CD4-positive, alpha-beta T cell treated with Interleukin-4 for 4 hours (primary cell): ENCODE measurements at regions not wholly inside any gene's neighbourhood (a gene's known extent, or its start where the extent isn't known, plus 50 kb on each side); places are given as distances from the start of the nearest gene placed in this dataset.

Experiments
- DNase-seq: peaks from one replicate; pipeline ENCODE4 v3.0.0-alpha.2; 2020

DNA sequence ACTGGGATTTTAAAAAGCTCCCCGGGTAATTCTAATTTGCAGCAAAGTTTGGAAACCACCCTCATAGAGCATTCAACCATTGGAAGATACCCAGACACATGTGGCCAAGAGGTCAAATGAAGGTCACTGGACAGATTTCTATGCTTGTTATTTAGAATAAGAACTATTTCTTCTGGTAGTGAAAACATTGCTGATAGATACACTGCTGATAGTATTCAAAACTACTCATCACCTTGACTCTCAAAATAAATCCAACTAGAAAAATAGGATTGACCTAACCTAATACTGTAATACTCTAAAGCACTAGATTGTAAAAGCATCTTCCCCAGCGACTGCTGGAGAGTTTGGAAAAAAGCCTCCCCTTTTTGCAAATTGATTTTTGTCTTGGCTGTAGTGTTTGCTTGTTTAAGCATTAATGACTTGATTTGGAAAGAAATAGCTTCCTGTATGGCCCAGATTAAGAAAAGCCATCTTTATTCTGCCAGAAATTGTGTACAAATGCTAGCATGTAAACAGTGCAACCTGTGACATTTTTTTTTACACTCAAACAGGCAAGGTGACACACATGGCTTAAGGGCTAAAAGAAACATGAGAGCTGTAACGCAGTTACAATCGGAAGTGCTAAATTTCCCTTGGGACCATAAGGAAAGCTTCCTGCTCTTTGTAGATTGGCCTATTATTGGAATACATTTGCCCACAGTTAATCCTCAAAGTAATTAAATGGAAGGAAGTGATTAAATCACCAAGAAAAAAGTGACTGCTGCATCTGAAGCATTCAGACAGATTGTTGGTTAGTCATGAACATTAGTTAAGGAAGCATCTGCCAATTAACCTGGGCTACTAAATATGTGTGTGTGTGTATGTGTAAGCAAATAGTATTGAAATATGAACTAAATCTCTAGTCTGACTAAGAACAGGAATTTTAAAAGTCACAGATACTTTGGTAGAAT, 356.5 kb upstream of the ATP2B1 start:
- no peak for DNase-seq

DNA sequence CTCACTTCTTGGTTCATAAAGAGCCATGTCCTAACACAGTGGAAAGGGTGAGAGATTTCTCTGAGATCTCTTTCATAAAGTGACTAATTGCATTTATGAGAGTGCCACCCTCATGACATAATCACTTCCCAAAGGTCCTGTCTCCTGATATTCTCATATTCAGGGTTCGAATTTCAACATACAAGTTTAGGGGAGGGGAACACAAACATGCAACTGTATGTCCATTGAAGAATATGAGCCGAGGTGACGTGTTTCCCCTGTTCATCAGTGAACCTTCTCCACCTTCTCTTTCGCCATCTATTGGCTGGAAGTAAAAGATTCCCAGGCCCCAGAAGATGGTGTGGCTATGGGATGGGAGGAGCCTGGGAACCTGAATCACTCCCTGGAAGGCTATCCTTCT, 354.2 kb upstream of the ATP2B1 start:
- peak; percentile 15 for DNase-seq

- no peak for DNase-seq
These were observed 353.2 kb upstream of the ATP2B1 start for GRCh38 chr12:90061809-90062208.

- no peak for DNase-seq
These were observed 351.4 kb upstream of the ATP2B1 start for GRCh38 chr12:90060031-90060430.

GRCh38 chr12:90058704-90059103, 350.1 kb upstream of the ATP2B1 start:
- no peak for DNase-seq

- no peak for DNase-seq
These were observed 346.4 kb upstream of the ATP2B1 start for GRCh38 chr12:90055071-90055470.

DNA sequence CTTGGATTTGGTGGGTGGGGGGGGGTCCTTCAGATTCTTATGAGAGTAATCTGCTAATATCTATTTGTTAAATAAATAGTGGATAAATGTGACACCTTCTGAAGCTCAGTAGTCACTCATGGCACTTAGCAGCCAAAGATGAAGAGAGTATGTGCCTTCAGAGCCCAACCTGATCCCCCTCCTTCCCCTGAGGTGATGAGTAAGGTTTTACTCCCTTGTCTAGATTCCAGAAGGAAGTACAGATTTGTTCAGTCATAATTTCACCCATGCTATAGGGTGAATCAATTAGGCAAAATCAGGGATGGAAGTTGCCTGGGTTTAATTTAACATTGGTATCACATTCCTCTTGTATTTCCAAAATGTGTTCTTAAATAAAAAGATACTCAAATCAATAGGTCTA, 340.3 kb upstream of the ATP2B1 start:
- no peak for DNase-seq

DNA sequence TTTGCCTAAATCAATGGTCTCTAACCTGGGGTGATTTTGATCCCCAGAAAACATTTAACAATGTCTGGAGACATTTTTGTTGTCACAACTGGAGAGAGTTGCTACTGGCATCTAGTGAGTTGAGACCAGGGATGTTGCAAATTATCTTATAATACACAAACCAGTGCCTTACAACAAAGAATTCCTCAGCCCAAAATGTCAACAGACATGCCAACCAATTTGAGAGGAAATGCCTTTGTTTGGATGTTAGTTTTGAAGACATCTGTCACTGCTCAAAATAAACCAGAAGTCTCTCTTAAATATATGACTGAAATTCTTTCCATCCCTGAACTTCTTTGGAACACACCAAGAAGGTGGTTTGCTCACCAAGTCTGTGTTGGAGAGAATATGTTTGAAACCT, 336.9 kb upstream of the ATP2B1 start:
- no peak for DNase-seq

- DNase-seq, result no peak
These were observed 335.4 kb upstream of the ATP2B1 start for GRCh38 chr12:90044069-90044468.

DNA sequence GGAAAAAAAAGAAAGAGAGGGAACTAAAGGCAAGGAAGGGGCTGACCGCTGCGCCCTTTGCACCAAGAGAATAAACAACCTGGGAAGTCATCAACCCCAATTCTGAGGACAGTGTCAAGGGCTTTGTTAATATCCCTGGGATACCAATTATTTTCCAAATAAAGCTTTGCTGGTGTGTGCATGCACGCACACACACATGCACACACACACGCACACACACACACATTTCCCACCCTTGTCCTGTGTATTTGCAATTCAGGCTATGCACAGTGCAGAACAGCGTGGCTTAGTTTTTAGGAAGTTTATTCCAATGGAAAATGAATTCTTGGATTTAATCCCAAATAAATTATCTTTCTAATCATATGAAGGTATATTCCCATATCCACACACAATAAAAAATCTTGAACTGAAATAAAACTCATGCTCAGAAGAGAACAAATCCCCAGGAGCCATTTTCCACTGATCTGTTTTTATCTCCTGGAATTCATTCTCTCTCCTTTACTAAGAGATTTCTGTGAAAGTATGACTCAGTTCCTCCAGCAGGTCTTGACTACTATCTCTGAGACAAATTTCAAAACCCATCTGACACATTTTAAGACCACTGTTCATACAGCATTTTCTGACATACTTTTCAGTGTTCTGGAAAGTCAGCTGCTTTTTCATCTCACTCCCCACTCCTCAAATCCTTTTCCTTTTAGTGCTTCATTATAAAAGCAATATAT, 334.4 kb upstream of the ATP2B1 start:
- DNase-seq, result no peak

DNA sequence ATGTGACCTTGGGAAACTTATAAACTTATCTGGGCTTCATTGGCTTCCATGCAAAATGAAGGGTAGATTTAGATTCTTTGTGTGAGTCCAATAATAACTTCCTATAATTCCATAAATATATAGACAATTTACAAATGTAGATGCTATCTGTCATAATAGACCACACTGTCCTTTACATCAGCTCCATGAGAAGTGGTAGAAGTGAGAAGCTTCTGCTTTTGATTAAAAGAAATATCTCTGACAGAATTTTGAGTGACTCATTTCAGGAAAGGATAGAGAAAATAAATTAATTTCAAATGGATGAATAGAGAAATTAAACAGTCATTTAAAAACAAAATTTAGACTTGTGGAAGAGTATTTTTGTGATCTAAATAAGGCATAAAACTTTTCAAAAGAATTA, 329.7 kb upstream of the ATP2B1 start:
- no peak for DNase-seq

DNA sequence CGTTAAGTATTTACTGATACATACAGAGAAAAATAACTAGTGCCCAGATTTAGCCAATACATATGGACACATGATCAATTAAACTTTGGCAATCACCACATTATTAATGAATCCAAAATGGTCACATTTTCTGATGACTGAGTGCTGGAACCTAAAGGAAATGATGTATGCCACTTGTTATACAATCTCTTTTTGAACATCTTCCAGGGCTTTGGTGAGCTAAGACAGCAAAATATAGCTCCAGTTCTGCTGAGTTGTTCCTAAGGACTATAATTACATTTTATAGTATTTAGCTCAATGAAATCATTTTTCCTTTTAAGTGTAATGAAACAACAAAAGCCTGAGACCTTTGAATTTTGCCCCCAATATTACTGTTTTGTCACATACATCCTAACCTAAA, 329.1 kb upstream of the ATP2B1 start:
- no peak for DNase-seq

DNA sequence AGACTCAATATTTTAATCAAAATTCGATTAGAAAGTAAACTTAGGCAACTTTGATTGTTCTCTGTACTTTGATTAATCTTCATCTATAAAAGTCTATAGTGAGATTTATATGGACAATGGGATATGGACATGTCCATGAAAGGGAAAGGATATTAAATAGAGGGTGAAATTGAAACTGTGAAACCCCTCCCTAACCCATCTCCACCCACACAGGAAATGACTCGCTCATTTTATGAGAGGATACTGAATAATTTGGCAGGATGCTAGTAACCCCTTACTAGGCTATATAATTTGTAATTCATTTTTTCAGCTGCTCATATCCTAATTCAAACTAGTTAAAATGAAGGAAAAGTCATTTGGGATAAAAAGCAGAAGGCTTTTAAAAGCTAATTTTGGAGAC, 328.0 kb upstream of the ATP2B1 start:
- DNase-seq, result peak; percentile 13

- no peak for DNase-seq
These were observed 322.1 kb upstream of the ATP2B1 start for GRCh38 chr12:90030726-90031125.

GRCh38 chr12:90029317-90029716, 320.7 kb upstream of the ATP2B1 start:
- DNase-seq, result no peak

DNA sequence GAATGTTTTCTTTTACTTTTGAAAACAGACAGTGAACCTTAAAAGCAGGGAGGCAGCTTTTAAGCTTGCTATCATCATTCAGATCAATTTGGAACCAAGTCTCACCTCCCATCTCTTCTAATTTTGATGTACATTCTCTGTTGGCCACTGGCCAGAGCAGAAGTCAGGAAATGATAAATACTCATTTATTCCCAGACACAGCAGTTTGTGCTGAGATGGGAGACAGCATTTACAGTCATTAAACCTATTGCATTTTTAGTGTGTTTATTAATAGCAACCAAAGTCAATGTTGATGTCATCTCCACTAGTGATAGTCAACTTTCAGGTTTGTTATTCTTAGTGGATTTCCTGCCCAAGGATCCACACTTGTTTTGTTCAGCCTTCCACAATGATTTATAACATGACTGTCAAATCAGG, 320.0 kb upstream of the ATP2B1 start:
- peak; percentile 37 for DNase-seq

DNA sequence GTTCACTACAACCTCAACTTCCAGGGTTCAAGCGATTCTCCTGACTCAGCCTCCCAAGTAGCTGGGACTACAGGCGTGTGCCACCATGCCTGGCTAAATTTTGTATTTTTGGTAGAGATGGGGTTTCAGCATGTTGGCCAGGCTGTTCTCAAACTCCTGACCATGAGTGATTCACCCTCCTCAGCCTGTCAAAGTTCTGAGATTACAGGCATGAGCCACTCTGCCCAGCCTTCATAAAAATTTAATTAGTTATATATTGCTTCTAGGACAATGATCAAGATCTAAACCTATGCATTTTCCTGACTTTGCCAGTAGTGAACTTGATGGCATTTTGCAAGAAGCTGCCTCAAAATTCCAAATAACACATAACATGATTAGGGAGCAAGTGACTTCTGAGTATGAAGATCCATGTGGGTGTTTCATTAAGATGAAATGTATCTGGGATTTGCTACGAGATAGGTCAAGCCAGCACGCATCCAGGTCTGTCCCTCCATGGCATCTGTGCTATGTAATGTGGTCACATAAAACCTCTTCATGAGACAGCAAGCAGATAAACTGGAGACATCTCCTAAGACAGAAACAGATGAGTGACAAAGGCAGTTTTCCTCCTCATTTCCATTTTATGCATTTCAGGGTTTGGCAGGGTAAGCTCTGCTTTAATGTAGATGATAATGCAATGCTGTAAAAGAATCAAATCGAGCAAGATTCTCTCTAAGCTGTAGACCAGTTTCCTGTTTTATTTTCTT, 319.4 kb upstream of the ATP2B1 start:
- no peak for DNase-seq

GRCh38 chr12:90027041-90027440, 318.4 kb upstream of the ATP2B1 start:
- DNase-seq, result no peak

- DNase-seq, result no peak
These were observed 317.9 kb upstream of the ATP2B1 start for GRCh38 chr12:90026516-90026915.

DNA sequence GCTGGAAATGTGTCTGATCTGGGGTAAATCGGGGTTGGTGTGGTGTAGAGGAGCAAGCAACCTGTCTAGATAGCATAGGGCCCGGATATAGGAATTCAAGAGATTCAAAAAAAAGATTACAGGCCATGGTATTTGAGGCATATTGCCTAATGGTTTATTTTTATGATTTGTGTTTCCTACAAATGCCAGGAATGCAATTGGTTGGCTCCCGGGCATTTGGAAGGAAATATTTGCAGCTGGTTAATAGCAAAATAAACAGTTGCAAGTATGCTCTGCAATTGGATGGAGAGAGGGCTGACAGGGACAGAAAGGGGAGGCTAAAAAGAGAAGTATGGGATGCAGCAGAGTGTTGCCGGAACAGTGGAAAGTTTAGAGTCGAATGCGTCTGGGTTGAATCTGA, 315.6 kb upstream of the ATP2B1 start:
- no peak for DNase-seq

- DNase-seq, result no peak
These were observed 314.7 kb upstream of the ATP2B1 start for GRCh38 chr12:90023207-90023900.

DNA sequence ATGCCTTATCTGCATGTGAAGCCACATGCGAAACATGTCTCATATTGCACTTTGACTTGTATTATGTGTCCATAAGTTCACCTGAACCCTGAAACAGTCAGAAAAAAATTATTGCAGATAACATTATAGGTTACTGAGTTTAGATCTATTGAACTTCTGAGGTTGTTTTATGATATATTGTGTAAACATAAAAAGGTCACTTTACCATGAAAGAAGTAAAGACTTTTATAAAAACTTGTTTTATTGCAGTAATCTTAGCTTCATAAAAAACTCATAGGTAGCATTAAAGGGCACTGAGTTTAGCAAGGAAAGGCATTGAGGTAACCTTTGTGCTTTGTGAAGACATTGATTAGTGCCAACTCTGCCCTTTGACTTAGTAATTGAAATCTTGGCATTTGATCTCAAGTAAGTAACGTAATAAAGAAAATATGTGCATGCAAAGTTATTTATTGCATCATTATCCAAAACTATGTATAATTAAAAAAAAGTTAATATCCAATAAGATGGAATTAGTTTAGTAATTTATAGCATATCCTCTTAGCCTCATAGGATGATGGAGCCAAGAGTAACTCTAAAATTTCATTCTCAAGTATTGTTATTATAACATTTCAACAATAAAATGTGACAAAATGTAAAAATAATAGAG, 313.3 kb upstream of the ATP2B1 start:
- DNase-seq, result no peak
